ENCODE measurements at regions not wholly inside any gene's neighbourhood (a gene's known extent, or its start where the extent isn't known, plus 50 kb on each side); places are given as distances from the start of the nearest gene placed in this dataset.

DNA sequence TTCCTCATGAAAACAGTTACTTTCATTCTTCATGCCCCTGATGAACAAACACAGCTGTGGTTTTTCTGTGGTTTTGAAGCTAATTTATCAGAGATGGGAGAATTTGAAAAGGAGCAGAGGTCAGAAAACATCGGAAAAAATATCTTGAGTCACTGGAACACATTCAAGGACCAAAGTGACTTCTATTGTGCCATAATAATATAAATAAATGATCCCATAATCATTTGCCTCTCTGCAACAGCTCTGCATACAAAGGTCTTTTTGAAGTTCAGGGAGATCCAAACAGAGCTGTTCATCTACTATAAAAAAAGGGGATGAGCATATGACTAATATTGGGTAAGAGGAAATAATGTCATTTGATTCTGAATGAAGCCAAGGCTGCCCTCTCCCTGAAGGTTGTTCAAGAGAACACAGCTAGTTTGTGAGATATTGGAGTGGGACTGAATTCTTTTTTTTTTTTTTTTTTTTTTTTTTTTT lies 201.3 kb upstream of the GALNT5 start:
- TF ChIP-seq CTCF (IDR thresholded peaks at IDR 0.05) (no peak), POLR2A (IDR thresholded peaks at IDR 0.05) (no peak)

All from heart left ventricle (tissue), 13 donors.